Activated B cell treated with CpG ODN at 0.5 μM for 24 hours (primary cell): ENCODE measurements at regions not wholly inside any gene's neighbourhood (a gene's known extent, or its start where the extent isn't known, plus 50 kb on each side); places are given as distances from the start of the nearest gene placed in this dataset.

ENCODE experiments used
- ATAC-seq: fragments of 200-7000 bp; cut with Tn5 transposase; one replicate; pipeline ENCODE4 v1.10.0; 2021; ENCODE audit warnings: low read depth, mild to moderate bottlenecking, moderate library complexity
- CTCF ChIA-PET: fragments of 350-600 bp; sonication (Branson Sonifier 250); formaldehyde crosslinking; loops from one replicate; lab custom pipeline; 2021; ENCODE audit warnings: antibody characterized with exemption; lab: Charles Lee
- POLR2A ChIA-PET: fragments of 350-600 bp; sonication (Branson Sonifier 250); formaldehyde crosslinking; loops from one replicate; lab custom pipeline; 2021; ENCODE audit warnings: antibody characterized with exemption; lab: Charles Lee
- DNase-seq: peaks from one replicate; pipeline ENCODE4 v3.0.0; 2022
- H3K27ac Mint-ChIP-seq: one replicate; pipeline ENCODE4 v1.8.0; 2020; ENCODE audit warnings: mixed read lengths
- H3K27me3 Mint-ChIP-seq: one replicate; pipeline ENCODE4 v1.8.0; 2021; ENCODE audit warnings: mixed read lengths
- H3K36me3 Mint-ChIP-seq: one replicate; pipeline ENCODE4 v1.8.0; 2021; ENCODE audit warnings: low read depth, mixed read lengths
- H3K4me1 Mint-ChIP-seq: one replicate; pipeline ENCODE4 v1.8.0; 2021; ENCODE audit warnings: mixed read lengths
- H3K4me3 Mint-ChIP-seq: one replicate; pipeline ENCODE4 v1.8.0; 2020; ENCODE audit warnings: mild to moderate bottlenecking, mixed read lengths
- H3K9me3 Mint-ChIP-seq: one replicate; pipeline ENCODE4 v1.8.0; 2020; ENCODE audit warnings: mixed read lengths
- intact Hi-C: fragments of 100-400 bp; cut with micrococcal nuclease; formaldehyde crosslinking; loops from one replicate; pipeline ENCODE4 v1.15.1; 2024
- TF ChIP-seq, protein P1 (sequence below): fragments of 200-600 bp; IDR thresholded peaks from one replicate; pipeline ENCODE4 v1.8.0; 2022; ENCODE audit warnings: antibody characterized with exemption, mild to moderate bottlenecking

DNA sequence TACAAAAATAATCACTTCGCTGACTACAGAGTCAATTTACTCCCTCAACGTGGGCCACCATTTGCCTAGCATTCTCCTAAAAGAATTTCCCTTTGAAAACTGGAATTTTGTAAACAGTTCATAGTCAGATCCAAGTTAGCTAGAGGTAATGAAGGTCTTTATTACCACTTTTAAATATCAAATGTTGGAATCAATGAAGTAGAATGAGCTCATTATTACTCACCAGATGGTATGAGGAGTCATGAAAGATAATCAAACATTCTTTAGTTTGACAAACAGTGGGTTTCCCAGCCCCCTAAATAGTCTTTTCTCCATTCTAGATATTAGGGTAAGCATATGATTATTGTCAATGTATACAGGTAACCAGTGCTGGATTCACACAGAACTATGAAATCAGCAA lies 455.7 kb upstream of the THBS1 start:
- H3K27me3 Mint-ChIP-seq = no peaks in the 10 kb centered on the region
- TF ChIP-seq, protein P1, sequence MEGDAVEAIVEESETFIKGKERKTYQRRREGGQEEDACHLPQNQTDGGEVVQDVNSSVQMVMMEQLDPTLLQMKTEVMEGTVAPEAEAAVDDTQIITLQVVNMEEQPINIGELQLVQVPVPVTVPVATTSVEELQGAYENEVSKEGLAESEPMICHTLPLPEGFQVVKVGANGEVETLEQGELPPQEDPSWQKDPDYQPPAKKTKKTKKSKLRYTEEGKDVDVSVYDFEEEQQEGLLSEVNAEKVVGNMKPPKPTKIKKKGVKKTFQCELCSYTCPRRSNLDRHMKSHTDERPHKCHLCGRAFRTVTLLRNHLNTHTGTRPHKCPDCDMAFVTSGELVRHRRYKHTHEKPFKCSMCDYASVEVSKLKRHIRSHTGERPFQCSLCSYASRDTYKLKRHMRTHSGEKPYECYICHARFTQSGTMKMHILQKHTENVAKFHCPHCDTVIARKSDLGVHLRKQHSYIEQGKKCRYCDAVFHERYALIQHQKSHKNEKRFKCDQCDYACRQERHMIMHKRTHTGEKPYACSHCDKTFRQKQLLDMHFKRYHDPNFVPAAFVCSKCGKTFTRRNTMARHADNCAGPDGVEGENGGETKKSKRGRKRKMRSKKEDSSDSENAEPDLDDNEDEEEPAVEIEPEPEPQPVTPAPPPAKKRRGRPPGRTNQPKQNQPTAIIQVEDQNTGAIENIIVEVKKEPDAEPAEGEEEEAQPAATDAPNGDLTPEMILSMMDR = no peak
- H3K9me3 Mint-ChIP-seq = peaks cover 2% of the 10 kb centered on the region
- POLR2A ChIA-PET = no interaction called here
- CTCF ChIA-PET = no interaction called here
- DNase-seq (no peak), ATAC-seq (no peak)
- no peak overlapping the region for H3K4me3 Mint-ChIP-seq
- intact Hi-C loops = no loop called here
- no peak overlapping the region for H3K27ac Mint-ChIP-seq
- no peaks in the 10 kb centered on the region for H3K4me1 Mint-ChIP-seq
- H3K36me3 Mint-ChIP-seq = no peaks in the 10 kb centered on the region

DNA sequence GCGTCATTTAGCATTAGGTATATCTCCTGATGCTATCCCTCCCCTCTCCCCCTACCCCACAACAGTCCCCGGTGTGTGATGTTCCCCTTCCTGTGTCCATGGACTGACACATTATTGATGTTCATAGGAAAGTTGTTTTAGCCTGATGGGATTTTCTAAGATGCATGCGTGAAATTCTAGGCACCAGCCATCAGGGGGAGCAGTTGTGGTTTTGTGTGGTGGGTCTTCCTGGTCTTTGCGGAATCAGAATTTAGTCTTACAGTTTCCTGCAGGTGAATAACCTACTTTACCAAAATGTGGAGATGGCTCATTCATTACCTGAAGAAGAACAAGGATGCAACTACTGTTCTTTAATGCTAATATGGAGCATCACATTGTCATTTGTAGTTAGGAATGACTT lies 455.0 kb upstream of the THBS1 start:
- no peaks in the 10 kb centered on the region for H3K27me3 Mint-ChIP-seq
- intact Hi-C loops = no loop called here
- H3K4me1 Mint-ChIP-seq = no peaks in the 10 kb centered on the region
- POLR2A ChIA-PET = no interaction called here
- CTCF ChIA-PET = no interaction called here
- TF ChIP-seq, protein P1 = no peak
- H3K9me3 Mint-ChIP-seq = no peaks in the 10 kb centered on the region
- H3K36me3 Mint-ChIP-seq = no peaks in the 10 kb centered on the region
- no peak overlapping the region for H3K4me3 Mint-ChIP-seq
- ATAC-seq (no peak), DNase-seq (no peak)
- H3K27ac Mint-ChIP-seq = no peak overlapping the region

DNA sequence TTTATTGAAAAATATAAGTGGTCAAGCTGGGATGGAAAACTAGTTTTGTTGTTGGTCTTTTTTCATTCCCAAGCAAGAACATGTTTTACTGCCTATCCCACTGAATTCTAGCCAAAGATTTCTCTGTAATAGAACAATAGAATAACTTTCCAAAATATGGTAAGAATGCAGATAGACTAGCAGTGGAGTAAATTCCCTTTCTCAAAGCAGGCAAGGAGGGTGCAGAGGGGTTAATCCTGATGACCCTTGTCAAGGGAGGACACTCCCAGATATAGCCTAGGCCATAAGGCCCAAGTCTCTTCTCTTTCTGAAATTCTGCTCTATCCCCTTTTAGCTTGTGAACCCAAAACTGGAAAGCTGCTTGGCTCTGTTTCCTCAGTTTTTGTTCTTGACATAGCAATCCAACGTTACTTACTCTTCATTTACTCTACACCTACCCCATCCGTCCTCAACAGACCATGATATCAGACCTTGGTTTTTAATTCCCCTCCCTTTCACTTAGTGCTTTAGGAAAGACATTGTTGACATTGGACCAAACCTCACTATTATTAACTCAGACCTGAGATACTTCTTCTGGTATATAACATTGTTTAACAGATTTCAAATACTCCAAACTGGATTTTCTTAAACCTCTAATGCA lies 453.6 kb upstream of the THBS1 start:
- ChIA-PET POLR2A (no interaction called here), CTCF (no interaction called here)
- no peak overlapping the region for H3K4me3 Mint-ChIP-seq
- H3K27ac Mint-ChIP-seq = no peak overlapping the region
- H3K36me3 Mint-ChIP-seq = no peaks in the 10 kb centered on the region
- H3K9me3 Mint-ChIP-seq = no peaks in the 10 kb centered on the region
- no peak for ATAC-seq
- no peaks in the 10 kb centered on the region for H3K4me1 Mint-ChIP-seq
- no peaks in the 10 kb centered on the region for H3K27me3 Mint-ChIP-seq
- TF ChIP-seq, protein P1 = no peak
- intact Hi-C loops = no loop called here
- no peak for DNase-seq

DNA sequence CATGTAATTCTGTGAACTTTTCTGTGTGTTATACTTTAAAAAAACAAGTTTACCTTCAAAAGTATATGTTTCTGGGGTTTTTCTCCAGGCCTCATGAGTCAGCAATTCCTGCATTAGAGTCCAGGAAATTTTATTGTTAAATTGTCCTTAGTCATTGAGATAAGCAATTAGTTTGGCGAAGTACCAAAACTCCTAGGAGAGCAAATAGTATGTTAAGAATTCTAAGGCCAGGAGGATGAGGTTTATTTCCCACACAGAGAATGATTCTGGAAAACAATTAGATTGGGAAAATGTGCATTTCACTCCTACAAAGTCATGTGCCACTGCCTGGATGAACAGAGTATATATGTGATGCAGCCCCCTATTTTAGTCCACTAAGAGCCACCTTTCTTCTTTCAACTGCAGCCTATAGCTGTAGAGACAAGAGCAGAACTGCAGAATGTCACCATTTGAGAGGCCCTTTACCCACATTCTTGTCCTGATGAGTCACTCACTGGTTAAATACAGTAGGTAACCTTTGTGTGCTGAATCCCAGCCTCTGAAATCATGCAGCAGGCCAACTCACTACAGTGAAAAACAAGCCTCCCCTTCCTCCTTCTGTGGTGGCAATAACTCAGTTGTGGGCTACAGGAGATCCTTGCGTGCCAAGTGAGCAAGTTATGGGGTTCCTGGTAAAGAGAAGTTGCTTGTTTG lies 452.8 kb upstream of the THBS1 start:
- intact Hi-C loops = no loop called here
- TF ChIP-seq, protein P1 = no peak
- Mint-ChIP-seq H3K27ac (no peak overlapping the region), H3K4me1 (no peaks in the 10 kb centered on the region), H3K4me3 (no peak overlapping the region), H3K36me3 (no peaks in the 10 kb centered on the region), H3K27me3 (no peaks in the 10 kb centered on the region), H3K9me3 (no peaks in the 10 kb centered on the region)
- DNase-seq (no peak), ATAC-seq (no peak)
- POLR2A ChIA-PET = no interaction called here
- CTCF ChIA-PET = no interaction called here

DNA sequence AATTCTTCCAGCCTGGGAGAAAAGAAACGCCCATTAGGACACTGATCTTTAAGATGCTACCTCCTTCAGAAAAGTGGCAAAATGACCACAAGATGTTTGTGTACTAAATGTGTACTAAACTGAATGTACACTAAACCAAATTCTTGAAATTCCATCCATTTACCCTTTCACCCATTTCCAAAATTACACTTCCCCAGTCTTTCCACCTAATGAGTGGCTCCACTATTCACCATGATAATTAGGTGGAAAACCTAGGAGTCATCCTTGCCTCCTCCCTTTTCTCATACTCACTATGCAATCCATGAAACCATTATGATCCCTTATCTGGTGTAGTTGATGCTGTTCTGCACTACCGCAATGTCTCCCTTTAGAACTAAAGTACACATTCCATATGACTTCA lies 452.1 kb upstream of the THBS1 start:
- DNase-seq (no peak), ATAC-seq (no peak)
- TF ChIP-seq, protein P1 = no peak
- H3K27me3 Mint-ChIP-seq = no peaks in the 10 kb centered on the region
- POLR2A ChIA-PET = no interaction called here
- H3K4me1 Mint-ChIP-seq = no peaks in the 10 kb centered on the region
- intact Hi-C loops = no loop called here
- no peak overlapping the region for H3K4me3 Mint-ChIP-seq
- CTCF ChIA-PET = no interaction called here
- no peaks in the 10 kb centered on the region for H3K36me3 Mint-ChIP-seq
- H3K9me3 Mint-ChIP-seq = no peaks in the 10 kb centered on the region
- no peak overlapping the region for H3K27ac Mint-ChIP-seq
